Cardiac muscle cell (in vitro differentiated cells and primary cell): ENCODE measurements at regions not wholly inside any gene's neighbourhood (a gene's known extent, or its start where the extent isn't known, plus 50 kb on each side); places are given as distances from the start of the nearest gene placed in this dataset.

Experiments used
- DNase-seq, 2 donors: peaks; one replicate each; pipeline versions ENCODE4 v3.0.0 to v3.0.0-alpha.2; 2010 to 2017; ENCODE audit warnings: low read depth in 1 of 2, low spot score in 1 of 2
- H3K27ac ChIP-seq: fragments of 200-600 bp; sonication (generic); 2 replicates; pipeline ENCODE4 v1.5.1; 2016
- H3K27me3 ChIP-seq: fragments of 200-600 bp; sonication (generic); 2 replicates; pipeline ENCODE4 v1.6.0; 2016; ENCODE audit warnings: control low read depth
- H3K36me3 ChIP-seq: fragments of 200-600 bp; sonication (generic); 2 replicates; pipeline ENCODE4 v1.5.1; 2016; ENCODE audit warnings: control low read depth
- H3K4me1 ChIP-seq: fragments of 200-600 bp; sonication (generic); 2 replicates; pipeline ENCODE4 v1.8.1; 2017; ENCODE audit warnings: low read depth, mild to moderate bottlenecking, mixed run types
- H3K4me3 ChIP-seq: fragments of 200-600 bp; sonication (generic); 2 replicates; pipeline ENCODE4 v1.5.1; 2016; ENCODE audit warnings: mild to moderate bottlenecking
- H3K9me3 ChIP-seq: fragments of 200-600 bp; sonication (generic); 2 replicates; pipeline ENCODE4 v1.5.1; 2017; ENCODE audit warnings: low read depth, mild to moderate bottlenecking, control low read depth
- CTCF ChIP-seq: IDR thresholded peaks from 2 replicates; pipeline ENCODE4 v1.5.1; 2012; ENCODE audit warnings: low read depth, mild to moderate bottlenecking, low read length

GRCh38 chr3:83662381-83662960, 1296.3 kb upstream of the CADM2 start:
- Histone ChIP-seq H3K27me3 (no peaks in the 10 kb centered on the region), H3K4me1 (no peaks in the 10 kb centered on the region), H3K27ac (no peak overlapping the region), H3K36me3 (no peaks in the 10 kb centered on the region), H3K9me3 (no peaks in the 10 kb centered on the region), H3K4me3 (no peak overlapping the region)
- no peak for DNase-seq
- TF ChIP-seq CTCF: no peak

GRCh38 chr3:83670416-83670815, 1288.4 kb upstream of the CADM2 start:
- no peak for TF ChIP-seq CTCF
- DNase-seq: no peak
- Histone ChIP-seq H3K4me1 (no peaks in the 10 kb centered on the region), H3K27ac (no peak overlapping the region), H3K9me3 (no peaks in the 10 kb centered on the region), H3K36me3 (no peaks in the 10 kb centered on the region), H3K4me3 (no peak overlapping the region), H3K27me3 (no peaks in the 10 kb centered on the region)

- Histone ChIP-seq H3K9me3 (no peaks in the 10 kb centered on the region), H3K4me1 (no peaks in the 10 kb centered on the region), H3K27ac (no peak overlapping the region), H3K36me3 (no peaks in the 10 kb centered on the region), H3K4me3 (no peak overlapping the region), H3K27me3 (no peaks in the 10 kb centered on the region)
- TF ChIP-seq CTCF: no peak
- DNase-seq: no peak
Measured at GRCh38 chr3:83683937-83684598, 1274.7 kb upstream of the CADM2 start.

GRCh38 chr3:83706669-83707068, 1252.1 kb upstream of the CADM2 start:
- TF ChIP-seq CTCF: no peak
- no peak for DNase-seq
- no peaks in the 10 kb centered on the region for H3K9me3 ChIP-seq

GRCh38 chr3:83715307-83715706, 1243.5 kb upstream of the CADM2 start:
- Histone ChIP-seq H3K4me3 (no peak overlapping the region), H3K9me3 (no peaks in the 10 kb centered on the region), H3K36me3 (no peaks in the 10 kb centered on the region), H3K27me3 (no peaks in the 10 kb centered on the region), H3K4me1 (no peaks in the 10 kb centered on the region), H3K27ac (no peak overlapping the region)
- no peak for DNase-seq
- no peak for TF ChIP-seq CTCF

More at GRCh38 chr3:83706669-83707068, 1252.1 kb upstream of the CADM2 start:
- Histone ChIP-seq H3K4me3 (no peak overlapping the region), H3K4me1 (no peaks in the 10 kb centered on the region), H3K36me3 (no peaks in the 10 kb centered on the region), H3K27ac (no peak overlapping the region), H3K27me3 (no peaks in the 10 kb centered on the region)
